ENCODE measurements at regions not wholly inside any gene's neighbourhood (a gene's known extent, or its start where the extent isn't known, plus 50 kb on each side); places are given as distances from the start of the nearest gene placed in this dataset.

- no peak for DNase-seq
- no peaks in the 10 kb centered on the region for H3K36me3 ChIP-seq (replicated peaks in 1 of 2; ENCODE audit: control insufficient read depth in 1 of 2, insufficient read depth in 2 of 2, low read length in 1 of 2)
- POLR2A ChIA-PET: no interaction called here
- peaks cover 38% of the 10 kb centered on the region for H3K9me3 ChIP-seq
- H3F3A ChIP-seq (replicated peaks; ENCODE audit: insufficient read depth): no peaks in the 10 kb centered on the region
- 0% methylated on average over 1 of the region's 1 CpG for WGBS (ENCODE audit: low lambda C conversion rate)
- H3K27ac ChIP-seq (ENCODE audit: low read depth in 2 of 2, low read length in 1 of 2): no peak overlapping the region
- H3K9ac ChIP-seq: no peak overlapping the region
- H2AFZ ChIP-seq (ENCODE audit: low read depth): no peak overlapping the region
- H3K79me2 ChIP-seq (ENCODE audit: insufficient read depth): no peaks in the 10 kb centered on the region
- H3K4me3 ChIP-seq (ENCODE audit: low read depth in 2 of 2, low read length in 1 of 2): no peak overlapping the region
- H3K4me2 ChIP-seq: no peak overlapping the region
- no peaks in the 10 kb centered on the region for H3K27me3 ChIP-seq (ENCODE audit: insufficient read depth)
- no peaks in the 10 kb centered on the region for H4K20me1 ChIP-seq (ENCODE audit: insufficient read depth)
- no peaks in the 10 kb centered on the region for H3K4me1 ChIP-seq (ENCODE audit: control insufficient read depth in 1 of 2, insufficient read depth in 2 of 2, low read depth in 1 of 2, low read length in 1 of 2)
- CTCF ChIA-PET: no interaction called here
- no peaks in the 10 kb centered on the region for H3K9me2 ChIP-seq
- TF ChIP-seq TAF1 (IDR thresholded peaks at IDR 0.05; ENCODE audit: borderline replicate concordance, low read depth, low read length): no peak
- TF ChIP-seq MAX (IDR thresholded peaks at IDR 0.05; ENCODE audit: low read depth): no peak
- TF ChIP-seq RXRA (IDR thresholded peaks at IDR 0.05; ENCODE audit: borderline replicate concordance, low read depth): no peak
- TF ChIP-seq ELF1 (IDR thresholded peaks at IDR 0.05): no peak
- no peak for TF ChIP-seq CTCF (IDR thresholded peaks at IDR 0.05)
- TF ChIP-seq NRF1 (IDR thresholded peaks at IDR 0.05; ENCODE audit: low read depth, low read length): no peak
- no peak for TF ChIP-seq EZH2phosphoT487 (IDR thresholded peaks at IDR 0.05; ENCODE audit: borderline replicate concordance, low read depth)
- TF ChIP-seq RAD21 (IDR thresholded peaks at IDR 0.05; ENCODE audit: low read length): no peak
- no peak for TF ChIP-seq SIN3A (IDR thresholded peaks at IDR 0.05; ENCODE audit: borderline replicate concordance, low read depth, low read length)
- no peak for TF ChIP-seq MXI1 (IDR thresholded peaks at IDR 0.05; ENCODE audit: low read depth, low read length)
- TF ChIP-seq ZBTB33 (IDR thresholded peaks at IDR 0.05; ENCODE audit: borderline replicate concordance, low read depth): no peak
- TF ChIP-seq GABPA (IDR thresholded peaks at IDR 0.05; ENCODE audit: low read depth): no peak
- TF ChIP-seq RFX5 (IDR thresholded peaks at IDR 0.05; ENCODE audit: low read length): no peak
- no peak for TF ChIP-seq FOSL2 (IDR thresholded peaks at IDR 0.05; ENCODE audit: borderline replicate concordance, low read depth)
- TF ChIP-seq JUND (IDR thresholded peaks at IDR 0.05): no peak
Measured at GRCh38 chr7:57274535-57275283, 142.5 kb upstream of the ZNF479 start.
